LHCN-M2 (cell line): ENCODE measurements at regions not wholly inside any gene's neighbourhood (a gene's known extent, or its start where the extent isn't known, plus 50 kb on each side); places are given as distances from the start of the nearest gene placed in this dataset.
"Not testable (repeated sequence)": the region's sequence is repeated elsewhere in the genome, so short reads cannot be mapped to it uniquely, and the experiment has no call there.

Experiments used
- DNase-seq: peaks from one replicate; pipeline ENCODE4 v3.0.0-alpha.2; 2012; ENCODE audit warnings: low read depth

GRCh38 chr2:129800285-129800684, 179.2 kb upstream of the RAB6C start:
- no peak for DNase-seq

DNA sequence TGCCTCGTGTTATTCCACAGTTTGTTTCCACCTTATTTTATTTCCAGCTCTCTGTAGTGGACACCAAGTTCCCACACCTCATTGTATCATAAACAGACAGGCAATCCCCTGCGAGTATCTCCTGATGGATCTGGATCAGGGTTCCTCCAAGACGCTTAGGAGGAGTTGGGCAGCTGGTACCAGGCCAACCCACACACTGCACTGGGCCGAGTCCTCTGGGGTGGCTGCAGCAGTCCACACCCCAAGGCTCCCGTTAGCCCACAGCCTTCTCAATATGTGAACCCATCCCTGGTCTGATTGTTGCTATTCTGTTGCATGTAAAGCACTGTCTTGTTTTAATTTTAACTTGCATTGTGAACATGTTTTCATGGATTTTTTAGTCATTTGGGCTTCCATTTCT, 178.8 kb upstream of the RAB6C start:
- DNase-seq: no peak

DNA sequence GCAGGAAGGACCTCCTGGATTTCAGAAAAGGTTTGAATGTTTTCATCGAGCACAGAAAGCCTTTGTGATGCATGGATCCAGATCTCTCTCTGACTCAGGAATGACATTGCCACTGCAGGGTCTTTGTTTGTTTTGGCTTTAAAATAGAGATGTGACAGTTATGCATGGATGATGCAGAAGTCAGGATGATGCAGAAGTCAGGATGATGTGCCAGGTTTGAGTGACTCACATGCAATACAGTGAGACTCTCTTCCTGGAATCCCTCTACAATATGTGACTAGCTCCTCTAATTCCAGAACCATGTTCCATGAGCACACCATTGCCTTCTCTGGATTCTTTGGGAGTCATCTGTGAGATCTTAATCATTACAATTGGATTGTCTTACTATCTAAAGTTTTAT, 177.9 kb upstream of the RAB6C start:
- no peak for DNase-seq

DNA sequence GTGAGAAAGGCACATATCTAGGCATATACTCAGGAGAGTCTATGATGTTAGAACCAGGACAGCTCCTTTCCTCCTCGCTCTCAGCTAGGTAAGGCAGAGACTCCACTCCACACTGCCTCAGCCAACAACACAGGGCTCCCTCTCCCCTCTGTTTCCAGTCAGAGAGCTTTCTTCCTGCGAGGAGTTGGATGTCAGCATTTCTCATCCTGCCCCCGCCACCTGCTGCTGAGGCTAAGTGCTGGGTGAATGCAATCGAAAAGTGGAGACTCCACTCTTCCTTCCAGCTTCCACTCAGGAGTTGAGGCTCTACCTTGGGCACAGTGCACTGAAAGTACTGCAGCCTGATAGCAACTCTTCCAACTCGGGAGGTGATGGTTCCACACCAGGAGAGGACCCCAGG, 177.2 kb upstream of the RAB6C start:
- no peak for DNase-seq

DNA sequence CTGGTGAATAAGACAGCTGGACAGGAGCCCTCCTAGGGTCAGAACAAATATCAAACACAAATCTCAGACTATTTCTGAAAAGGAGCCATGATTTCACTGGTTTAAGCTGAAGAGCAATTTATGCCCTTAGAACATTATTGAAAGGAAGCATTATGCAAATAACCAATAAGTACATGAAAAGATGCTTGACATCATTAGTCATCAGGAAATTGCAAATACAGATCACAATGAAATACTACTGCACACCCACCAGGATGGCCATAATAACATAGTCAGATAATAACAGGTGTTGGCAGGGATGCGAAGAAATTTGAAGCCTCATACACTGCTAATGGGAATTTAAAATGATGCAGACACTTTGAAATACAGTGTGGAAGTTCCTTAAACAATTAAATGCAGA, 176.4 kb upstream of the RAB6C start:
- DNase-seq: no peak

DNA sequence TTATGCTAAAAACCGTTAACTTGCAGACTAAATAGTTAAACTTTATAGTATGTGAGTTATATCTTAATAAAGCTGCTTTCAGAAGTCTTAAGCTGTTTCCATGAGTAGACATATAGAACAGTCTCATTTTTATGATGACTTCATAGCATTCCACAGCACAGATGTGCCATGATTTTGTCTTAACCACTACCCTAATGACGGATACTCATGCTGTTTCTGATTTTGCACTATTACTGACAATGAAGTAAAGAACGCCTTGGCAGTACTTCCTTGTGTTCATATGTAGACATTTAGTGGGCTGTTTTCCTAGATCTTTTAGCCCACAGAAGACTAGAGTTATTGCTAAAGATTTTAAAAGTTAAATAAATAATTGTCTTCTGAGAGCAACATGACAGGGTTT, 175.6 kb upstream of the RAB6C start:
- no peak for DNase-seq

DNA sequence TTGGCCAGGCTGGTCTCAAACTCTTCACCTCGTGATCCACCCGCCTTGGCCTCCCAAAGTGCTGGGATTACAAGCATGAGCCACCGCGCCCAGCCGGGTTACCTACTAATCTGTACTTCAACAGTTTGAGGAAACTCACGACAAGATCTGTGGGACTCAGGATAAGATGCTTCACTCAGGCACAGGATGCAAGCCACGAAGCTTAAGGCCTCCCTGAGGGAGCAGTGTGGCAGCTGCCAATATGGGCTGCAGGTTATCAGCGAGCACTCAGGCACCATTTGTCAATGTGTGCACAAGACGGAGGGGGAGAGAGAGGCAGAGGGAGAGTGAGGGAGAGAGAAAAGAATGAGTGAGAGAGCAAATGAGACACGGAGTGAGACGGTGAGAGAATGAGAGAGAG, 173.6 kb upstream of the RAB6C start:
- DNase-seq: no peak

DNA sequence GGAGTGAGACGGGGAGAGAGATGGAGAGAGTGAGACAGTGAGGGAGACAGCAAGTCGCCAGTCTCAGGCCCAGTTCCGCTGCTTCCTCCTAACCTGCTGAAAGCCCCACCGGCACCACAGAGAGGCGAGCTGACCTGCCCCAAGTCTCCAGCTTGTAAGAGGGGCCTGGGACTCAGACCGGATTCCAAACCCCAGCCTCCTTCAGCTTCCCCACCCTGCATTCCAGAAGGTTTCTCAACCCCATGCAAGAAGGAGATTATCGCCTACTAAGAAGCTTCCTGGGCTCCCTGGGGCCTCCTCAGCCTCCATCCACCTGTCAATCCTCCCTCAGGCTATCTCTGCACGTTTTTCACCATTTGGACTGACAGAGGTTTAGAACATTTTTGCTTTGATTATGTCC, 173.1 kb upstream of the RAB6C start:
- no peak for DNase-seq

GRCh38 chr2:129806990-129807389, 172.5 kb upstream of the RAB6C start:
- DNase-seq: no peak

DNA sequence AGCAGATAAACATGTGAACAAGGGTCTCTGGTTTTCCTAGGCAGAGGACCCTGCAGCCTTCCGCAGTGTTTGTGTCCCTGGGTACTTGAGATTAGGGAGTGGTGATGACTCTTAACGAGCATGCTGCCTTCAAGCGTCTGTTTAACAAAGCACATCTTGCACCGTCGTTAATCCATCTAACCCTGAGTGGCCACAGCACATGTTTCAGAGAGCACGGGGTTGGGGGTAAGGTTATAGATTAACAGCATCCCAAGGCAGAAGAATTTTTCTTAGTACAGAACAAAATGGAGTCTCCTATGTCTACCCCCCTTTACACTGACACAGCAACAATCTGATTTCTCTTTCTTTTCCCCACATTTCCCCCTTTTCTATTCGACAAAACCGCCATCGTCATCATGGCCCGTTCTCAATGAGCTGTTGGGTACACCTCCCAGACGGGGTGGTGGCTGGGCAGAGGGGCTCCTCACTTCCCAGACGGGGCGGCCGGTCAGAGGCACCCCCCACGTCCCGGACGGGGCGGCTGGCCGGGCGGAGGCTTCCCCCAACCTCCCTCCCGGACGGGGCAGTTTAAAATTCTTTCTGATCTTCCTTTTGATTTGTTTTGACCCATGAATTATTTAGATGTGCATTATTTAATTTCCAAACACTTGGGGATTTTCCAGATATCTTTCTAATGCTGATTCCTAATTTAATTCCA, 171.7 kb upstream of the RAB6C start:
- DNase-seq: not testable (repeated sequence)

GRCh38 chr2:129810521-129810920, 168.9 kb upstream of the RAB6C start:
- DNase-seq: no peak

GRCh38 chr2:129812071-129812470, 167.4 kb upstream of the RAB6C start:
- DNase-seq: no peak

GRCh38 chr2:129812654-129813053, 166.8 kb upstream of the RAB6C start:
- DNase-seq: no peak

DNA sequence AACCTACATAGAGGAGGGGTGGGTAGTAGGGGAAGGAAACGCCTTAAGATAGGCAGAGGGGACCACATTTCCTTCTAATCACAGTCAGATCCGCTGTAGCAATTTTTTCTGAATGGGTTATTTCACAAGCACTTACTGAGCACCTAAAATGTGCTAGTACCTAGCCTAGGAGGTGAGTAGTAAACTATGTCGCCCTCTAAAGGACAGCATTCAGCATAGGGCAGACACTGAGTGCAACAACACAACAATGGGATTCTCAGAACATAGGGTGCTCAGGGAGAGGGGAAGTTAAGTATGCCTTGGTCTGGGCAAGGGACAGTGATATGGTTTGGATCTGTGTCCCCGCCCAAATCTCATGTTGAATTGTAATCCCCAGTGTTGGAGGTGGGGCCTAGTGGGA, 166.1 kb upstream of the RAB6C start:
- no peak for DNase-seq

DNA sequence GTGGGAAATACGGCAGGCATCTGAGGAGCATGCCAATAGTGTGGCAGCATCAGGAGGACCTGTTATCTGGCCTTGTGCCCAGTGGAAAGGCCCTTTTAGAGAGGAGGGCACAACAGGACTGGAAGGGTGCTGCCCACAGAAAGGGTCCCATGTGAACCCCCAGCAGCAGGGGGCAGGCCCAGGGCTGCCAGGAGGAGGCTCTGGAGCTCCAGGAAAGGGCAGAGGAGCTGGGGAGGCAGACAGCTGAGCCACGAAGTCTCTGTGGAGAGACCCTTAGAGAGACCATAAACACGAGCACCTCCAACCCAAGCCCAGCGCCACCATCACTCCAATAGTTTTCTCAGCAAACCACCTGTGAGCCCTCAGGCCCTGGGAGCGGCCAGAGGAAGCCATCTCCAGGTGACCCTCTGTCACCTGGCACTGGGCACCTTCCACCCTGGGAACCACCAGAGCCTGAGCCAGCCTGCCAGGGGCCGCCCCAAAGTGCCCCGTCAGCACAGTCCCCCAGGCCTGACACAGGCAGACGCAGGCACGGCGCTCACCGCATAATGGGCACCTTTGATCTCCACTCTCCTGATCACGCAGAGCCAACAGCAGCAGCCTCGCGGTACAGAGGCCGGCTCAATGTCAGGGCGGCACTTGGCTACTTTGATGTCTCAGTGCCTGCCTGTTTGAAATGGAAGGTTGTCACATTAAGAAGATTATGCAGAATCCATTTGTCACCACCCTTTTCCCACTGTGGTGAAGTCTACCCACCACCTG, 162.5 kb upstream of the RAB6C start:
- no peak for DNase-seq

- no peak for DNase-seq
Observed at GRCh38 chr2:129819855-129820254, 159.6 kb upstream of the RAB6C start.

GRCh38 chr2:129820908-129821307, 158.6 kb upstream of the RAB6C start:
- DNase-seq: no peak

DNA sequence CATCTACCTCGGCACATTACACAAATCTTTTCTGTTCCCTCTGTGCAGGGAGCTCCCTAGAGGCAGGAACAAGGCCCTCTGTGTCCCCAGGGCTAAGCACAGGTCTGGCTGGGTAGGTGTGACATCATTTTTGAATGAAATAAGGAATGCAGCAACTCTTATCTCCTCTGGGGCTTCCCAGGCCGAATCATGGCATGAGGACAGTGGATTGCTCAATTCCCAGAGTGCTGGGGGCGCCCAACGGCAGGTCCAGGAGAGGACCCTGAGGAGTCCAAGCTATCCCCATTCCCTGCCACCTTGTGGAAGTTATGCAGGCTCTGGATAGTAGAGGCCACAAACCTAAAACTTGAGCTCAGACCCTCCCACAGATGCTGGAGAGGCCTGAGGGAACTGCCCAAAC, 158.0 kb upstream of the RAB6C start:
- no peak for DNase-seq

GRCh38 chr2:129823044-129823443, 156.4 kb upstream of the RAB6C start:
- no peak for DNase-seq

GRCh38 chr2:129827311-129828090, 152.0 kb upstream of the RAB6C start:
- no peak for DNase-seq

DNA sequence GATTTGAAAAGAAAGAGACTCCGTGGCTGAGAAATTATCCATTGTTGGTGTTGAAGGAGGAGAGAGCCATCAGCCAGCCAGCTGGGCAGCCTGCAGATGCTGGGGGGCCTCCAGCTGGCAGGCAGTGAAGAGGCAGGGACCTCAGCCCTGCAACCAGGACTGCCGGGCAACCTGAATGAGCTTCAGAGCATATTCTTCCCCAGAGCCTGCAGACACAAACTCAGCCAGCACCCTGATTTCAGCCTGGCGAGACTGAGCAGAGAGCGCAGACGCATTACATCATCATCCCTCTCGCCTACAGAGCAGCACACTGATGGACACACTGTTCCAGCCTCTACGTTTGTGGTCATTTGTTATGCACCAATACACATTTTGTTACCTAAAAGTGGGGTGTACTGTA, 150.7 kb upstream of the RAB6C start:
- DNase-seq: no peak

GRCh38 chr2:129829588-129829987, 149.9 kb upstream of the RAB6C start:
- no peak for DNase-seq

DNA sequence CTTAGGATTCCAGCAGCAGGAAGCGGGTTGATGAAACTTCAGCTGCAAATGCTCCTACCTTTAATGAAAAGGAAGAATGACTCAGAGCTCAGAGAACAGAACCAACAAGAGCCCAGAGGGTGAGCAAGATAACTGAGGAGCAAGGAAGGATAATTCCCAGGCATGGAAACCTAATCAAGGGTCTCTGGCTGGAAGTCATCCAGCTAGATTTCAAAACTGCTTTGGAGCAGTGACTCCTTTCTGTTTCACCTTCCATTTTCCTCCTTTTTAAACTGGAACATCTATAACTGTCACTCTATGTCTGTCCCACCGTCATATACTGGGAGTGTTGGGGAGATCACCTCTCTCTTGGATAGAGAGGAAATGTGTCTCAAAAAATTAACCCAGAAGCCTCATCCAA, 148.4 kb upstream of the RAB6C start:
- DNase-seq: no peak
